ENCODE measurements at regions not wholly inside any gene's neighbourhood (a gene's known extent, or its start where the extent isn't known, plus 50 kb on each side); places are given as distances from the start of the nearest gene placed in this dataset.

GRCh38 chr6:74091136-74091793 lies 395.3 kb downstream of the CD109 start:
- H4K8ac ChIP-seq (ENCODE audit: low read depth, low read length): no peak overlapping the region

GRCh38 chr6:74087899-74088298 lies 391.9 kb downstream of the CD109 start:
- Histone ChIP-seq H3K27me3 (ENCODE audit: insufficient read depth, low read length) (no peaks in the 10 kb centered on the region), H3K23ac (ENCODE audit: low read length) (no peak overlapping the region)
- WGBS (ENCODE audit: extremely low coverage, insufficient coverage, insufficient read length): no CpG with 5 or more reads among the region's 2 CpGs

More at GRCh38 chr6:74091136-74091793, 395.3 kb downstream of the CD109 start:
- H3K79me2 ChIP-seq (ENCODE audit: control insufficient read depth, insufficient read depth, low read length, poor library complexity): no peaks in the 10 kb centered on the region
- H3K9me3 ChIP-seq (ENCODE audit: insufficient read depth, low read depth, low read length): no peaks in the 10 kb centered on the region
- H3K18ac ChIP-seq (ENCODE audit: low read length): no peak overlapping the region
- H3K9ac ChIP-seq (ENCODE audit: low read length): no peak overlapping the region
- H2BK12ac ChIP-seq (ENCODE audit: low read length): no peak overlapping the region
- no peak overlapping the region for H3K27ac ChIP-seq (ENCODE audit: low read depth, low read length)
- no peak overlapping the region for H4K91ac ChIP-seq (ENCODE audit: low read depth, low read length)
- DNase-seq: peak in 1 of 2 donors; percentile 67
- no peaks in the 10 kb centered on the region for H3K79me1 ChIP-seq (ENCODE audit: low read length)
- no peak overlapping the region for H3K14ac ChIP-seq (ENCODE audit: low read length)
- no peak overlapping the region for H2AK5ac ChIP-seq (ENCODE audit: low read length)
- no peak overlapping the region for H4K12ac ChIP-seq (ENCODE audit: low read depth, low read length)
- H2BK120ac ChIP-seq (ENCODE audit: insufficient read depth, low read length, poor library complexity): no peak overlapping the region
- WGBS (ENCODE audit: extremely low coverage, insufficient coverage, insufficient read length): 100% methylated on average over 2 of the region's 8 CpGs
- no peaks in the 10 kb centered on the region for H3K27me3 ChIP-seq (ENCODE audit: insufficient read depth, low read length)
- no peak overlapping the region for H3K4me2 ChIP-seq (ENCODE audit: low read length)
- no peak overlapping the region for H3K23ac ChIP-seq (ENCODE audit: low read length)
- no peak overlapping the region for H2BK5ac ChIP-seq (ENCODE audit: low read depth, low read length, poor library complexity)
- no peaks in the 10 kb centered on the region for H3K36me3 ChIP-seq (ENCODE audit: control insufficient read depth in 1 of 2, insufficient read depth in 2 of 2, low read length in 2 of 2)
- H3K4ac ChIP-seq (ENCODE audit: low read depth, low read length): no peak overlapping the region
- H3K4me1 ChIP-seq (ENCODE audit: control insufficient read depth in 1 of 2, insufficient read depth in 2 of 2, low read length in 2 of 2): no peaks in the 10 kb centered on the region
- H2AFZ ChIP-seq (ENCODE audit: insufficient read depth, low read length, poor library complexity): no peak overlapping the region
- H3K4me3 ChIP-seq (ENCODE audit: low read depth, low read length): no peak overlapping the region

GRCh38 chr6:74075896-74076295 lies 379.9 kb downstream of the CD109 start:
- H3K79me1 ChIP-seq (ENCODE audit: low read length): no peaks in the 10 kb centered on the region
- H3K9ac ChIP-seq (ENCODE audit: low read length): no peak overlapping the region
- no peaks in the 10 kb centered on the region for H3K9me3 ChIP-seq (ENCODE audit: insufficient read depth, low read depth, low read length)
- H3K4me2 ChIP-seq (ENCODE audit: low read length): no peak overlapping the region
- no CpG with 5 or more reads among the region's 2 CpGs for WGBS (ENCODE audit: extremely low coverage, insufficient coverage, insufficient read length)
- H4K8ac ChIP-seq (ENCODE audit: low read depth, low read length): no peak overlapping the region
- no peak overlapping the region for H2BK5ac ChIP-seq (ENCODE audit: low read depth, low read length, poor library complexity)
- no peak overlapping the region for H4K12ac ChIP-seq (ENCODE audit: low read depth, low read length)
- H3K36me3 ChIP-seq (ENCODE audit: control insufficient read depth in 1 of 2, insufficient read depth in 2 of 2, low read length in 2 of 2): no peaks in the 10 kb centered on the region
- no peak overlapping the region for H3K4ac ChIP-seq (ENCODE audit: low read depth, low read length)
- H2BK120ac ChIP-seq (ENCODE audit: insufficient read depth, low read length, poor library complexity): no peak overlapping the region
- no peaks in the 10 kb centered on the region for H3K4me1 ChIP-seq (ENCODE audit: control insufficient read depth in 1 of 2, insufficient read depth in 2 of 2, low read length in 2 of 2)
- no peak for DNase-seq
- H3K23ac ChIP-seq (ENCODE audit: low read length): no peak overlapping the region
- no peak overlapping the region for H3K14ac ChIP-seq (ENCODE audit: low read length)
- H3K27me3 ChIP-seq (ENCODE audit: insufficient read depth, low read length): no peaks in the 10 kb centered on the region
- no peak overlapping the region for H2AFZ ChIP-seq (ENCODE audit: insufficient read depth, low read length, poor library complexity)
- no peak overlapping the region for H3K4me3 ChIP-seq (ENCODE audit: low read depth, low read length)
- no peaks in the 10 kb centered on the region for H3K79me2 ChIP-seq (ENCODE audit: control insufficient read depth, insufficient read depth, low read length, poor library complexity)
- no peak overlapping the region for H2BK12ac ChIP-seq (ENCODE audit: low read length)
- H4K91ac ChIP-seq (ENCODE audit: low read depth, low read length): no peak overlapping the region
- no peak overlapping the region for H3K18ac ChIP-seq (ENCODE audit: low read length)
- H3K27ac ChIP-seq (ENCODE audit: low read depth, low read length): no peak overlapping the region
- no peak overlapping the region for H2AK5ac ChIP-seq (ENCODE audit: low read length)

More at GRCh38 chr6:74087899-74088298, 391.9 kb downstream of the CD109 start:
- no peak for DNase-seq
- H3K27ac ChIP-seq (ENCODE audit: low read depth, low read length): no peak overlapping the region
- no peak overlapping the region for H3K18ac ChIP-seq (ENCODE audit: low read length)
- H3K4me2 ChIP-seq (ENCODE audit: low read length): no peak overlapping the region
- H3K9ac ChIP-seq (ENCODE audit: low read length): no peak overlapping the region
- H3K4me3 ChIP-seq (ENCODE audit: low read depth, low read length): no peak overlapping the region
- no peak overlapping the region for H2BK120ac ChIP-seq (ENCODE audit: insufficient read depth, low read length, poor library complexity)
- no peak overlapping the region for H4K12ac ChIP-seq (ENCODE audit: low read depth, low read length)
- no peak overlapping the region for H3K4ac ChIP-seq (ENCODE audit: low read depth, low read length)
- H4K91ac ChIP-seq (ENCODE audit: low read depth, low read length): no peak overlapping the region
- no peak overlapping the region for H2BK5ac ChIP-seq (ENCODE audit: low read depth, low read length, poor library complexity)
- H4K8ac ChIP-seq (ENCODE audit: low read depth, low read length): no peak overlapping the region
- no peaks in the 10 kb centered on the region for H3K79me2 ChIP-seq (ENCODE audit: control insufficient read depth, insufficient read depth, low read length, poor library complexity)
- H2AFZ ChIP-seq (ENCODE audit: insufficient read depth, low read length, poor library complexity): no peak overlapping the region
- H3K79me1 ChIP-seq (ENCODE audit: low read length): no peaks in the 10 kb centered on the region
- H2AK5ac ChIP-seq (ENCODE audit: low read length): no peak overlapping the region
- no peak overlapping the region for H2BK12ac ChIP-seq (ENCODE audit: low read length)
- no peaks in the 10 kb centered on the region for H3K4me1 ChIP-seq (ENCODE audit: control insufficient read depth in 1 of 2, insufficient read depth in 2 of 2, low read length in 2 of 2)
- H3K36me3 ChIP-seq (ENCODE audit: control insufficient read depth in 1 of 2, insufficient read depth in 2 of 2, low read length in 2 of 2): no peaks in the 10 kb centered on the region
- H3K9me3 ChIP-seq (ENCODE audit: insufficient read depth, low read depth, low read length): peaks cover 2% of the 10 kb centered on the region
- no peak overlapping the region for H3K14ac ChIP-seq (ENCODE audit: low read length)

GRCh38 chr6:74075323-74075722 lies 379.3 kb downstream of the CD109 start:
- Histone ChIP-seq H4K91ac (ENCODE audit: low read depth, low read length) (no peak overlapping the region), H2AK5ac (ENCODE audit: low read length) (no peak overlapping the region), H3K79me2 (ENCODE audit: control insufficient read depth, insufficient read depth, low read length, poor library complexity) (no peaks in the 10 kb centered on the region), H4K8ac (ENCODE audit: low read depth, low read length) (no peak overlapping the region), H3K4ac (ENCODE audit: low read depth, low read length) (no peak overlapping the region), H3K27me3 (ENCODE audit: insufficient read depth, low read length) (no peaks in the 10 kb centered on the region), H2AFZ (ENCODE audit: insufficient read depth, low read length, poor library complexity) (no peak overlapping the region), H3K79me1 (ENCODE audit: low read length) (no peaks in the 10 kb centered on the region), H3K14ac (ENCODE audit: low read length) (no peak overlapping the region), H3K9me3 (ENCODE audit: insufficient read depth, low read depth, low read length) (no peaks in the 10 kb centered on the region), H2BK5ac (ENCODE audit: low read depth, low read length, poor library complexity) (no peak overlapping the region), H3K27ac (ENCODE audit: low read depth, low read length) (no peak overlapping the region), H3K4me2 (ENCODE audit: low read length) (no peak overlapping the region), H3K23ac (ENCODE audit: low read length) (no peak overlapping the region), H2BK12ac (ENCODE audit: low read length) (no peak overlapping the region), H3K4me1 (ENCODE audit: control insufficient read depth in 1 of 2, insufficient read depth in 2 of 2, low read length in 2 of 2) (no peaks in the 10 kb centered on the region), H3K36me3 (ENCODE audit: control insufficient read depth in 1 of 2, insufficient read depth in 2 of 2, low read length in 2 of 2) (no peaks in the 10 kb centered on the region), H2BK120ac (ENCODE audit: insufficient read depth, low read length, poor library complexity) (no peak overlapping the region), H4K12ac (ENCODE audit: low read depth, low read length) (no peak overlapping the region), H3K18ac (ENCODE audit: low read length) (no peak overlapping the region), H3K4me3 (ENCODE audit: low read depth, low read length) (no peak overlapping the region), H3K9ac (ENCODE audit: low read length) (no peak overlapping the region)
- WGBS (ENCODE audit: extremely low coverage, insufficient coverage, insufficient read length): no CpG with 5 or more reads among the region's 3 CpGs
- no peak for DNase-seq
